Stomach (tissue), 8 donors: ENCODE measurements at regions not wholly inside any gene's neighbourhood (a gene's known extent, or its start where the extent isn't known, plus 50 kb on each side); places are given as distances from the start of the nearest gene placed in this dataset.

Source experiments
- DNase-seq, 2 donors: peaks; one replicate each; pipeline versions ENCODE4 v3.0.0 to v3.0.0-alpha.2; 2013 to 2019
- H3K27ac ChIP-seq, 5 donors: fragments of 200-600 bp in 4 of 5; sonication (generic) in 4 of 5; one replicate each; pipeline ENCODE4 v1.5.1; 2013 to 2019; ENCODE audit warnings: mild to moderate bottlenecking in 1 of 5, moderate library complexity in 1 of 5
- H3K27me3 ChIP-seq, 3 donors: fragments of 200-600 bp; sonication (generic); one replicate each; pipeline ENCODE4 v1.5.1; 2017 to 2019; ENCODE audit warnings: mixed run types in 1 of 3
- H3K36me3 ChIP-seq, 4 donors: fragments of 200-600 bp; sonication (generic); 1 replicate in 3 of 4; 2 replicates in 1 of 4; pipeline ENCODE4 v1.5.1; 2016 to 2019
- H3K4me1 ChIP-seq, 4 donors: fragments of 200-600 bp; sonication (generic); one replicate each; pipeline ENCODE4 v1.5.1; 2016 to 2019
- H3K4me3 ChIP-seq, 4 donors: fragments of 200-600 bp; sonication (generic) in 3 of 4; one replicate each; pipeline ENCODE4 v1.5.1; 2016 to 2019; ENCODE audit warnings: mild to moderate bottlenecking in 1 of 4
- H3K9me3 ChIP-seq, 4 donors: fragments of 200-600 bp; sonication (generic); one replicate each; pipeline ENCODE4 v1.5.1; 2016 to 2019
- CTCF ChIP-seq, 7 experiments: fragments of 450-650 bp in 4 of 7; fragments of 200-600 bp in 3 of 7; sonication (generic) in 3 of 7; IDR thresholded peaks; one replicate each; pipeline ENCODE4 v1.5.1; 2016 to 2019; ENCODE audit warnings: antibody characterized with exemption in 7 of 7, control low read depth in 2 of 7, mild to moderate bottlenecking in 1 of 7
- EP300 ChIP-seq: sonication (generic); formaldehyde crosslinking; IDR thresholded peaks from one replicate; pipeline ENCODE4 v1.6.1; 2017; ENCODE audit warnings: antibody characterized with exemption
- POLR2A ChIP-seq, 4 donors: fragments of 450-650 bp; IDR thresholded peaks; one replicate each; pipeline ENCODE4 v1.6.1; 2016; ENCODE audit warnings: antibody characterized with exemption in 4 of 4, control low read depth in 2 of 4, mild to moderate bottlenecking in 1 of 4, moderate library complexity in 1 of 4
- POLR2AphosphoS5 ChIP-seq, 3 donors: sonication (generic); formaldehyde crosslinking; IDR thresholded peaks; one replicate each; pipeline ENCODE4 v1.6.1; 2016; ENCODE audit warnings: antibody characterized with exemption in 3 of 3
- WGBS, 5 donors: extraction: QIAGEN DNeasy Blood & Tissue Kit in 3 of 5; methylation state at CpG; one replicate each; pipeline versions ENCODE4 v1.1.5 to v1.1.7; 2013 to 2018; 5-methylcytosine and 5-hydroxymethylcytosine counted together
- intact Hi-C: fragments of 100-400 bp; cut with DNase I; formaldehyde crosslinking; loops from one replicate; pipeline ENCODE4 v1.15.1; 2023; ENCODE audit warnings: low total_unique reads
- donor health status: healthy with polysubstance abuse.
- donor health status: Bipolar disorder and iron deficiency.
- donor health status: healthy.

- Histone ChIP-seq H3K9me3 (peaks cover 0 to 21% (median 2%) of the 10 kb centered on the region in 4 donors), H3K27ac (no peak overlapping the region), H3K27me3 (no peaks in the 10 kb centered on the region), H3K4me3 (no peak overlapping the region), H3K4me1 (no peaks in the 10 kb centered on the region), H3K36me3 (no peaks in the 10 kb centered on the region)
- DNase-seq = no peak
- intact Hi-C loops = no loop called here
- 89 to 100% (median 92%) methylated on average over 2 to 7 of the region's 7 CpGs for WGBS, 5 donors
- no peak for TF ChIP-seq EP300
- no peak for TF ChIP-seq POLR2A (IDR thresholded peaks at IDR 0.05)
- TF ChIP-seq POLR2AphosphoS5 (IDR thresholded peaks at IDR 0.05) = no peak
These were observed 283.8 kb upstream of the ROBO1 start for GRCh38 chr3:80051602-80051962.

GRCh38 chr3:80050826-80051601, 283.2 kb upstream of the ROBO1 start:
- H3K36me3 ChIP-seq = no peaks in the 10 kb centered on the region
- H3K27me3 ChIP-seq = no peaks in the 10 kb centered on the region
- peaks cover 0 to 21% (median 2%) of the 10 kb centered on the region in 4 donors for H3K9me3 ChIP-seq
- DNase-seq = no peak
- H3K4me3 ChIP-seq = no peak overlapping the region
- TF ChIP-seq POLR2AphosphoS5 (IDR thresholded peaks at IDR 0.05) (no peak), CTCF (IDR thresholded peaks at IDR 0.05) (no peak), POLR2A (IDR thresholded peaks at IDR 0.05) (no peak), EP300 (no peak)
- no peak overlapping the region for H3K27ac ChIP-seq
- H3K4me1 ChIP-seq = no peaks in the 10 kb centered on the region
- intact Hi-C loops = no loop called here
- 88 to 91% (median 91%) methylated on average over 20 to 34 of the region's 34 CpGs for WGBS, 5 donors

- H3K27ac ChIP-seq = no peak overlapping the region
- TF ChIP-seq POLR2A (IDR thresholded peaks at IDR 0.05) = no peak
- no peak for TF ChIP-seq POLR2AphosphoS5 (IDR thresholded peaks at IDR 0.05)
- no peak for TF ChIP-seq CTCF (IDR thresholded peaks at IDR 0.05)
- TF ChIP-seq EP300 = no peak
- 74 to 81% (median 79%) methylated on average over 4 of the region's 4 CpGs for WGBS, 5 donors
- no peak overlapping the region for H3K4me3 ChIP-seq
- no peaks in the 10 kb centered on the region for H3K4me1 ChIP-seq
- no peaks in the 10 kb centered on the region for H3K27me3 ChIP-seq
- no peak for DNase-seq
- H3K36me3 ChIP-seq = no peaks in the 10 kb centered on the region
- intact Hi-C loops = no loop called here
- H3K9me3 ChIP-seq = no peaks in the 10 kb centered on the region
These were observed 275.4 kb upstream of the ROBO1 start for GRCh38 chr3:80043226-80043625.

GRCh38 chr3:80040067-80040466, 272.3 kb upstream of the ROBO1 start:
- no peak for TF ChIP-seq EP300
- no peak for TF ChIP-seq POLR2A (IDR thresholded peaks at IDR 0.05)
- TF ChIP-seq CTCF (IDR thresholded peaks at IDR 0.05) = no peak
- TF ChIP-seq POLR2AphosphoS5 (IDR thresholded peaks at IDR 0.05) = no peak
- no peaks in the 10 kb centered on the region for H3K9me3 ChIP-seq
- intact Hi-C loops = no loop called here
- H3K27ac ChIP-seq = no peak overlapping the region
- no peaks in the 10 kb centered on the region for H3K36me3 ChIP-seq
- DNase-seq = no peak
- H3K4me1 ChIP-seq = no peaks in the 10 kb centered on the region
- 32 to 55% (median 35%) methylated on average over 2 of the region's 2 CpGs for WGBS, 5 donors
- H3K4me3 ChIP-seq = no peak overlapping the region
- H3K27me3 ChIP-seq = no peaks in the 10 kb centered on the region

- H3K36me3 ChIP-seq = no peaks in the 10 kb centered on the region
- no peak for DNase-seq
- intact Hi-C loops = no loop called here
- no peaks in the 10 kb centered on the region for H3K9me3 ChIP-seq
- H3K27me3 ChIP-seq = no peaks in the 10 kb centered on the region
- TF ChIP-seq POLR2AphosphoS5 (IDR thresholded peaks at IDR 0.05) (no peak), CTCF (IDR thresholded peaks at IDR 0.05) (no peak), POLR2A (IDR thresholded peaks at IDR 0.05) (no peak), EP300 (no peak)
- no peak overlapping the region for H3K27ac ChIP-seq
- no peak overlapping the region for H3K4me3 ChIP-seq
- no peaks in the 10 kb centered on the region for H3K4me1 ChIP-seq
These were observed 268.4 kb upstream of the ROBO1 start for GRCh38 chr3:80036176-80036575.
